ENCODE measurements at regions not wholly inside any gene's neighbourhood (a gene's known extent, or its start where the extent isn't known, plus 50 kb on each side); places are given as distances from the start of the nearest gene placed in this dataset.

DNA sequence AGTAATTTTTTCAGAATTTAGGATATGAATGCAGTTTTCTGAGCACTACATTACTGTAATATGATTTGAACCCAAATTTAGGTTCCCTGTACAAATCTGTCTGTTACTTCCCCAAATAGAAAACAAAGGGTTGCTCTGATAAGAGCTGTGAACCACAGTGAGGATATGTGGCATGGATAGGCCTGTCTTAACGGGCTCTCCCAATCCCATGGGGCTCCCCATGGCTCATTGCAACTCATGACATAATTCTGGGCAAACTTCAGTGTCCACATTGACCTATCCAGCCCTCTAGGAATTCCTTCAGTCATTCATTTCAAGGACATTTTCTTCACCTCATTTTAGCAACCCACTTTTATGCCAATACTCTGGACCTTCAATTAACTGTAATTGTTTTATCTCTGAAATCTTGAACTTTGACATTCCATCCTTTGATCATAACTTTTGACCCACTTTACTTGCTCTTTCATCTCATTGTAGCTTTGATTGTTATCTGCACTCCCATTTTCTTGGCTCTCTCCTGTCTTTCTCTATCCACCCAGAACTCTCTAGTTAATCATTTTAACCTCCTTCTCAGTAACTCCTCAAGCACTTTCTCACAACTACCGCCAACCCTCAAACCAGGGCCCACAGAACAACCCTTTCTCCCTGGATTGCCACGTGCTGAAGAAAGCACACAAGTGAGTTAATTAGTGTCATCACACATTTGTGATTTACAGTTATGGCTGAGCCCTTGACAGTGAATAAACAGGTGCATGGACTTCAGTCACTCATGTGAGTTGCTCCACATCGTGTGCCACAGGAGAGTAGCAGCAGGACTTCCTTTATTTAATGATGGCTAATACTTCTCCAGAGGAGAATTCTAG lies 94.9 kb upstream of the AADACL2 start:
- ATAC-seq (ENCODE audit: poor library complexity) (no peak), DNase-seq (no peak)
- Mint-ChIP-seq H3K4me3 (no peak overlapping the region), H3K9me3 (no peaks in the 10 kb centered on the region), H3K27ac (no peak overlapping the region), H3K36me3 (ENCODE audit: low read depth) (no peaks in the 10 kb centered on the region), H3K27me3 (no peaks in the 10 kb centered on the region), H3K4me1 (ENCODE audit: low read depth) (no peaks in the 10 kb centered on the region)
- Histone ChIP-seq H3K27me3 (ENCODE audit: control insufficient read depth in 1 of 2, insufficient read depth in 2 of 2, low read length in 2 of 2) (no peaks in the 10 kb centered on the region), H3K27ac (ENCODE audit: low read depth in 1 of 2, low read length in 2 of 2) (no peak overlapping the region), H3K36me3 (ENCODE audit: insufficient read depth, low read length) (no peaks in the 10 kb centered on the region), H3K4me1 (ENCODE audit: insufficient read depth, low read length) (no peaks in the 10 kb centered on the region), H3K9me3 (ENCODE audit: control insufficient read depth in 1 of 2, insufficient read depth in 1 of 2, low read length in 2 of 2) (no peaks in the 10 kb centered on the region), H3K4me3 (ENCODE audit: low read length) (no peak overlapping the region)
- TF ChIP-seq CTCF (IDR thresholded peaks at IDR 0.05): no peak
- ChIA-PET POLR2A (no interaction called here), CTCF (no interaction called here)
- intact Hi-C loops (cut with DNase I, micrococcal nuclease): no loop called here

GRCh38 chr3:151635905-151636304 lies 97.8 kb upstream of the AADACL2 start:
- Mint-ChIP-seq H3K36me3 (ENCODE audit: low read depth) (no peaks in the 10 kb centered on the region), H3K27ac (no peak overlapping the region), H3K4me1 (ENCODE audit: low read depth) (no peaks in the 10 kb centered on the region), H3K27me3 (no peaks in the 10 kb centered on the region), H3K4me3 (no peak overlapping the region), H3K9me3 (no peaks in the 10 kb centered on the region)
- intact Hi-C loops (cut with DNase I, micrococcal nuclease): no loop called here
- no peak overlapping the region for H3K4me3 ChIP-seq (ENCODE audit: low read length)
- POLR2A ChIA-PET: no interaction called here
- ATAC-seq (ENCODE audit: poor library complexity) (no peak), DNase-seq (no peak)
- H3K36me3 ChIP-seq (ENCODE audit: insufficient read depth, low read length): no peaks in the 10 kb centered on the region
- CTCF ChIA-PET: no interaction called here
- no peaks in the 10 kb centered on the region for H3K27me3 ChIP-seq (ENCODE audit: control insufficient read depth in 1 of 2, insufficient read depth in 2 of 2, low read length in 2 of 2)
- no peaks in the 10 kb centered on the region for H3K9me3 ChIP-seq (ENCODE audit: control insufficient read depth in 1 of 2, insufficient read depth in 1 of 2, low read length in 2 of 2)
- H3K4me1 ChIP-seq (ENCODE audit: insufficient read depth, low read length): no peaks in the 10 kb centered on the region
- H3K27ac ChIP-seq (ENCODE audit: low read depth in 1 of 2, low read length in 2 of 2): no peak overlapping the region
- TF ChIP-seq CTCF (IDR thresholded peaks at IDR 0.05): no peak

DNA sequence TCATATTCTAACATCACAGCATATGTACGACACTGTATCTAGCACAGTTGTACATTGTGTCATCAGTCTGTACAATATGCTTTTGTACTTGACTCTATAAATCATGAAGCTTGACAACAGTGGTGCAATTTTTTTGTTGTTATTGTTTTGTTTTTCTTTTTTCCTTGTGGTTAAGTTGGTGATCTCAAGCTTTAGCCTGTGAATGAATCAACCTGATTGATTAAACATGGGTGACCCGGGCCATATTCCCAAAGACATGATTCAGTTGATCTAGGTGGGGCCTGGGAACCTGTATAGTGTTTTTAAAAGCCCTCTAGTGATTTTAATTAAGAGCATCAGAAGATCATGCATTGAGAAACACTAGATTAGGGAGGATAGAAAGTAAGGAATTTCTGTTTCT lies 101.8 kb upstream of the AADACL2 start:
- H3K4me1 Mint-ChIP-seq (ENCODE audit: low read depth): no peaks in the 10 kb centered on the region
- no peak overlapping the region for H3K27ac ChIP-seq (ENCODE audit: low read depth in 1 of 2, low read length in 2 of 2)
- H3K4me3 Mint-ChIP-seq: no peak overlapping the region
- H3K36me3 Mint-ChIP-seq (ENCODE audit: low read depth): no peaks in the 10 kb centered on the region
- H3K36me3 ChIP-seq (ENCODE audit: insufficient read depth, low read length): no peaks in the 10 kb centered on the region
- H3K4me1 ChIP-seq (ENCODE audit: insufficient read depth, low read length): no peaks in the 10 kb centered on the region
- CTCF ChIA-PET: no interaction called here
- POLR2A ChIA-PET: no interaction called here
- H3K27me3 Mint-ChIP-seq: no peaks in the 10 kb centered on the region
- H3K27me3 ChIP-seq (ENCODE audit: control insufficient read depth in 1 of 2, insufficient read depth in 2 of 2, low read length in 2 of 2): no peaks in the 10 kb centered on the region
- H3K9me3 Mint-ChIP-seq: no peaks in the 10 kb centered on the region
- intact Hi-C loops (cut with DNase I, micrococcal nuclease): no loop called here
- H3K9me3 ChIP-seq (ENCODE audit: control insufficient read depth in 1 of 2, insufficient read depth in 1 of 2, low read length in 2 of 2): no peaks in the 10 kb centered on the region
- H3K27ac Mint-ChIP-seq: no peak overlapping the region
- no peak overlapping the region for H3K4me3 ChIP-seq (ENCODE audit: low read length)
- ATAC-seq (ENCODE audit: poor library complexity) (no peak), DNase-seq (no peak)
- TF ChIP-seq CTCF (IDR thresholded peaks at IDR 0.05): no peak
